GM21528 (cell line): ENCODE measurements at regions not wholly inside any gene's neighbourhood (a gene's known extent, or its start where the extent isn't known, plus 50 kb on each side); places are given as distances from the start of the nearest gene placed in this dataset.

ENCODE experiments used
- ATAC-seq: cut with Tn5 transposase; IDR thresholded peaks from one replicate; pipeline ENCODE4 v1.9.1; 2021; ENCODE audit warnings: mild to moderate bottlenecking, moderate library complexity; ENCODE audit not compliant: unreplicated experiment, low FRiP score

GRCh38 chrX:69307756-69308155 is 142.5 kb upstream of the PJA1 start:
- no peak for ATAC-seq

GRCh38 chrX:69307029-69307428 is 141.8 kb upstream of the PJA1 start:
- ATAC-seq, result no peak

- ATAC-seq, result no peak
These were observed 140.8 kb upstream of the PJA1 start for GRCh38 chrX:69306063-69306404.

- ATAC-seq, result no peak
These were observed 140.2 kb upstream of the PJA1 start for GRCh38 chrX:69305333-69306062.

- ATAC-seq, result no peak
These were observed 138.0 kb upstream of the PJA1 start for GRCh38 chrX:69303231-69303630.

- no peak for ATAC-seq
These were observed 134.9 kb upstream of the PJA1 start for GRCh38 chrX:69299951-69300714.

- no peak for ATAC-seq
These were observed 134.0 kb upstream of the PJA1 start for GRCh38 chrX:69299285-69299684.

GRCh38 chrX:69298466-69299140 is 133.3 kb upstream of the PJA1 start:
- ATAC-seq, result no peak

GRCh38 chrX:69297506-69297905 is 132.3 kb upstream of the PJA1 start:
- ATAC-seq, result no peak

GRCh38 chrX:69293776-69294601 is 128.7 kb upstream of the PJA1 start:
- no peak for ATAC-seq

GRCh38 chrX:69291116-69291515 is 125.9 kb upstream of the PJA1 start:
- ATAC-seq, result no peak

- ATAC-seq, result no peak
These were observed 125.0 kb upstream of the PJA1 start for GRCh38 chrX:69290292-69290691.

GRCh38 chrX:69289793-69290123 is 124.5 kb upstream of the PJA1 start:
- ATAC-seq, result no peak

- no peak for ATAC-seq
These were observed 124.0 kb upstream of the PJA1 start for GRCh38 chrX:69289046-69289792.

- ATAC-seq, result no peak
These were observed 121.8 kb upstream of the PJA1 start for GRCh38 chrX:69287095-69287494.

GRCh38 chrX:69286565-69286906 is 121.3 kb upstream of the PJA1 start:
- ATAC-seq, result no peak

GRCh38 chrX:69285881-69286564 is 120.8 kb upstream of the PJA1 start:
- ATAC-seq, result no peak

GRCh38 chrX:69285401-69285877 is 120.2 kb upstream of the PJA1 start:
- ATAC-seq, result no peak

- no peak for ATAC-seq
These were observed 119.2 kb upstream of the PJA1 start for GRCh38 chrX:69284491-69284890.
